ENCODE measurements at regions not wholly inside any gene's neighbourhood (a gene's known extent, or its start where the extent isn't known, plus 50 kb on each side); places are given as distances from the start of the nearest gene placed in this dataset.

DNA sequence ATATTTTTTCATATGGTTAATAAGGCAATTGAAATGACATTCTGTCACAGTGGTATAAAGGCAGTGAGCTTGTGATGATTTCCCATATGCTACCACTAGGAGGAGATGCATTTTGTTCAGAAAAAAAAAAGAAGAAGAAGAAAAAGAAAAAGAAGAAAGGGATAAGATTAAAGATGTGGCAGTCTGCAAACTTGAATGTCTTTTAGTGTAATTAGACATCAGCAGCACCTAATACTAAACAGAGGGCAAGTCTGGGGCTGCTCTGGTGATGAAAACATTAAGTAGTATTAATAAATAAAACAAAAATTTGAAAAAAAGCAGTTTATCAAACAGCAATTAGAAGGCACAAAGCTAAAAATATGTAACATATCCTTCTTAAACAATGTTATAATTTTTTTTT, 95.4 kb upstream of the DEFB112 start:
- H3K27ac Mint-ChIP-seq = no peak overlapping the region
- H3K27me3 ChIP-seq (ENCODE audit: control insufficient read depth in 2 of 2, insufficient read depth in 2 of 2, low read length in 2 of 2) = no peaks in the 10 kb centered on the region
- H3K4me1 Mint-ChIP-seq = no peaks in the 10 kb centered on the region
- H3K9ac ChIP-seq (ENCODE audit: insufficient read depth, low read length, poor library complexity, severe bottlenecking) = no peak overlapping the region
- H2AFZ ChIP-seq (ENCODE audit: insufficient read depth, low read depth, low read length, poor library complexity, severe bottlenecking) = no peak overlapping the region
- peaks cover 0 to 1% (median 0%) of the 10 kb centered on the region in 7 donors for H3K9me3 Mint-ChIP-seq
- no peak overlapping the region for H3K4me3 ChIP-seq (replicated peaks in 1 of 3; ENCODE audit: low read depth in 2 of 3, low read length in 3 of 3)
- H3K36me3 ChIP-seq (replicated peaks in 1 of 2; ENCODE audit: control insufficient read depth in 1 of 2, insufficient read depth in 2 of 2, low read length in 2 of 2) = no peaks in the 10 kb centered on the region
- no peaks in the 10 kb centered on the region for H3K79me2 ChIP-seq (ENCODE audit: insufficient read depth, low read length)
- no peaks in the 10 kb centered on the region for H4K20me1 ChIP-seq (ENCODE audit: insufficient read depth, low read length)
- no peak overlapping the region for H3K4me3 Mint-ChIP-seq
- H3K4me1 ChIP-seq (ENCODE audit: control insufficient read depth in 1 of 2, insufficient read depth in 2 of 2, low read length in 2 of 2) = no peaks in the 10 kb centered on the region
- no peaks in the 10 kb centered on the region for H3K27me3 Mint-ChIP-seq (ENCODE audit: low read depth in 3 of 3)
- no peak overlapping the region for H3K27ac ChIP-seq (ENCODE audit: low read depth in 1 of 2, low read length in 2 of 2)
- no peaks in the 10 kb centered on the region for H3K36me3 Mint-ChIP-seq
- no peaks in the 10 kb centered on the region for H3K9me3 ChIP-seq (replicated peaks in 1 of 2; ENCODE audit: control insufficient read depth in 1 of 2, insufficient read depth in 1 of 2, low read length in 2 of 2)
- intact Hi-C loops (cut with micrococcal nuclease) = no loop called here
- no peak overlapping the region for H3K4me2 ChIP-seq (replicated peaks; ENCODE audit: extremely low read depth, low read length, poor library complexity, severe bottlenecking)
- TF ChIP-seq, protein P1, sequence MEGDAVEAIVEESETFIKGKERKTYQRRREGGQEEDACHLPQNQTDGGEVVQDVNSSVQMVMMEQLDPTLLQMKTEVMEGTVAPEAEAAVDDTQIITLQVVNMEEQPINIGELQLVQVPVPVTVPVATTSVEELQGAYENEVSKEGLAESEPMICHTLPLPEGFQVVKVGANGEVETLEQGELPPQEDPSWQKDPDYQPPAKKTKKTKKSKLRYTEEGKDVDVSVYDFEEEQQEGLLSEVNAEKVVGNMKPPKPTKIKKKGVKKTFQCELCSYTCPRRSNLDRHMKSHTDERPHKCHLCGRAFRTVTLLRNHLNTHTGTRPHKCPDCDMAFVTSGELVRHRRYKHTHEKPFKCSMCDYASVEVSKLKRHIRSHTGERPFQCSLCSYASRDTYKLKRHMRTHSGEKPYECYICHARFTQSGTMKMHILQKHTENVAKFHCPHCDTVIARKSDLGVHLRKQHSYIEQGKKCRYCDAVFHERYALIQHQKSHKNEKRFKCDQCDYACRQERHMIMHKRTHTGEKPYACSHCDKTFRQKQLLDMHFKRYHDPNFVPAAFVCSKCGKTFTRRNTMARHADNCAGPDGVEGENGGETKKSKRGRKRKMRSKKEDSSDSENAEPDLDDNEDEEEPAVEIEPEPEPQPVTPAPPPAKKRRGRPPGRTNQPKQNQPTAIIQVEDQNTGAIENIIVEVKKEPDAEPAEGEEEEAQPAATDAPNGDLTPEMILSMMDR (IDR thresholded peaks at IDR 0.05) = peak; percentile 16
- no peak for DNase-seq

DNA sequence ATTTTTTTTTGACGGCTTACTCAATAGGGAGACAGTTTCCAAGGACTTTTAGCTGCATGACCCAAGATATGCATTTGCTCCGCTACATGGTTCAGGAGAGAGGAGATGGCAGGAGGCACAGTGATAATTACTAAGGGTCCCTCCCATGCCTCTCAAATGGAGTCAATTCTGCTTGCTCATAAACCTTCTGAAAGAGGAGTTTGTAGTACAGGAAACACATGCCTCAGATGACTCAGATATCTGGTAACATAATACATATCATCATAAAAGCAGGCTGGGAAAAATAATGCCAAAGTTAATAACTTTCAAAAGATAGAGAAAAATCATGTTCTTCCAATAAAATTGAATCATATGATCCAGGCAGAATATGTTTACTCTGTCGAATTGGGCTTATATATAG, 97.6 kb upstream of the DEFB112 start:
- Histone ChIP-seq H3K4me3 (replicated peaks in 1 of 3; ENCODE audit: low read depth in 2 of 3, low read length in 3 of 3) (no peak overlapping the region), H4K20me1 (ENCODE audit: insufficient read depth, low read length) (no peaks in the 10 kb centered on the region), H3K4me1 (ENCODE audit: control insufficient read depth in 1 of 2, insufficient read depth in 2 of 2, low read length in 2 of 2) (no peaks in the 10 kb centered on the region), H3K36me3 (replicated peaks in 1 of 2; ENCODE audit: control insufficient read depth in 1 of 2, insufficient read depth in 2 of 2, low read length in 2 of 2) (no peaks in the 10 kb centered on the region), H2AFZ (ENCODE audit: insufficient read depth, low read depth, low read length, poor library complexity, severe bottlenecking) (no peak overlapping the region), H3K27ac (ENCODE audit: low read depth in 1 of 2, low read length in 2 of 2) (no peak overlapping the region), H3K27me3 (ENCODE audit: control insufficient read depth in 2 of 2, insufficient read depth in 2 of 2, low read length in 2 of 2) (no peaks in the 10 kb centered on the region), H3K9ac (ENCODE audit: insufficient read depth, low read length, poor library complexity, severe bottlenecking) (no peak overlapping the region), H3K4me2 (replicated peaks; ENCODE audit: extremely low read depth, low read length, poor library complexity, severe bottlenecking) (no peak overlapping the region), H3K79me2 (ENCODE audit: insufficient read depth, low read length) (no peaks in the 10 kb centered on the region), H3K9me3 (replicated peaks in 1 of 2; ENCODE audit: control insufficient read depth in 1 of 2, insufficient read depth in 1 of 2, low read length in 2 of 2) (no peaks in the 10 kb centered on the region)
- H3K27me3 Mint-ChIP-seq (ENCODE audit: low read depth in 3 of 3) = no peaks in the 10 kb centered on the region
- no peak overlapping the region for H3K4me3 Mint-ChIP-seq
- no peaks in the 10 kb centered on the region for H3K4me1 Mint-ChIP-seq
- peaks cover 0 to 1% (median 0%) of the 10 kb centered on the region in 7 donors for H3K9me3 Mint-ChIP-seq
- H3K36me3 Mint-ChIP-seq = no peaks in the 10 kb centered on the region
- intact Hi-C loops (cut with micrococcal nuclease) = no loop called here
- no peak overlapping the region for H3K27ac Mint-ChIP-seq
- DNase-seq = no peak
- TF ChIP-seq, protein P1 (IDR thresholded peaks at IDR 0.05) = no peak
- WGBS (ENCODE audit: insufficient coverage) = no CpG with 5 or more reads among the region's 3 CpGs
